Astrocyte (in vitro differentiated cells and primary cell): ENCODE measurements at regions not wholly inside any gene's neighbourhood (a gene's known extent, or its start where the extent isn't known, plus 50 kb on each side); places are given as distances from the start of the nearest gene placed in this dataset.

Experiments used
- DNase-seq: peaks from one replicate; pipeline ENCODE4 v3.0.0-alpha.2; 2010; ENCODE audit warnings: low read depth
- FAIRE-seq: peaks from 2 replicates; lab custom pipeline; 2011; peaks lifted over from hg19 to GRCh38; lab: Jason Lieb, UNC
- H2AFZ ChIP-seq: 2 replicates; pipeline ENCODE4 v1.6.0; 2012; ENCODE audit warnings: low read depth, low read length, inconsistent platforms
- H3K27ac ChIP-seq: 2 replicates; pipeline ENCODE4 v1.5.1; 2011; ENCODE audit warnings: low read depth, low read length, inconsistent platforms
- H3K27me3 ChIP-seq: 2 replicates; pipeline ENCODE4 v1.6.0; 2011; ENCODE audit warnings: low read length, inconsistent platforms; ENCODE audit not compliant: insufficient read depth
- H3K36me3 ChIP-seq: 2 replicates; pipeline ENCODE4 v1.5.1; 2011; ENCODE audit warnings: low read length, inconsistent platforms; ENCODE audit not compliant: insufficient read depth
- H3K4me1 ChIP-seq: 2 replicates; pipeline ENCODE4 v1.5.1; 2011; ENCODE audit warnings: low read length, inconsistent platforms; ENCODE audit not compliant: insufficient read depth
- H3K4me2 ChIP-seq: 2 replicates; pipeline ENCODE4 v1.6.0; 2012; ENCODE audit warnings: low read length, inconsistent platforms
- H3K4me3 ChIP-seq: 2 replicates; pipeline ENCODE4 v1.5.1; 2011; ENCODE audit warnings: low read depth, mild to moderate bottlenecking, low read length, inconsistent platforms; ENCODE audit not compliant: insufficient read depth
- H3K79me2 ChIP-seq: 2 replicates; pipeline ENCODE4 v1.6.0; 2012; ENCODE audit warnings: mild to moderate bottlenecking, low read length, inconsistent platforms; ENCODE audit not compliant: insufficient read depth
- H3K9ac ChIP-seq: 2 replicates; pipeline ENCODE4 v1.6.0; 2012; ENCODE audit warnings: mild to moderate bottlenecking, low read length, inconsistent platforms
- H3K9me3 ChIP-seq: 2 replicates; pipeline ENCODE4 v1.5.1; 2012; ENCODE audit warnings: low read depth, mild to moderate bottlenecking, low read length, inconsistent platforms; ENCODE audit not compliant: insufficient read depth
- H4K20me1 ChIP-seq: 2 replicates; pipeline ENCODE4 v1.6.0; 2012; ENCODE audit warnings: low read length, inconsistent platforms; ENCODE audit not compliant: insufficient read depth
- H3K27ac Mint-ChIP-seq: one replicate; pipeline ENCODE4 v1.8.0; 2021; ENCODE audit warnings: mild to moderate bottlenecking, mixed read lengths; ENCODE audit not compliant: unreplicated experiment
- H3K27me3 Mint-ChIP-seq: one replicate; pipeline ENCODE4 v1.8.0; 2021; ENCODE audit warnings: low read depth, mixed read lengths; ENCODE audit not compliant: unreplicated experiment
- H3K36me3 Mint-ChIP-seq: one replicate; pipeline ENCODE4 v1.8.0; 2021; ENCODE audit warnings: low read depth, mixed read lengths; ENCODE audit not compliant: unreplicated experiment
- H3K4me1 Mint-ChIP-seq: one replicate; pipeline ENCODE4 v1.8.0; 2021; ENCODE audit warnings: low read depth, mixed read lengths; ENCODE audit not compliant: unreplicated experiment
- H3K4me3 Mint-ChIP-seq: one replicate; pipeline ENCODE4 v1.8.0; 2021; ENCODE audit warnings: mild to moderate bottlenecking, moderate library complexity, mixed read lengths; ENCODE audit not compliant: unreplicated experiment
- H3K9me3 Mint-ChIP-seq: one replicate; pipeline ENCODE4 v1.8.0; 2021; ENCODE audit warnings: mild to moderate bottlenecking, mixed read lengths; ENCODE audit not compliant: unreplicated experiment
- EZH2 ChIP-seq: IDR thresholded peaks from 2 replicates; pipeline ENCODE4 v1.6.1; 2012; ENCODE audit warnings: mild to moderate bottlenecking, low read length, inconsistent platforms; ENCODE audit not compliant: insufficient read depth
- TF ChIP-seq, protein P1 (sequence below): IDR thresholded peaks from 2 replicates; pipeline ENCODE4 v1.5.1; 2011; ENCODE audit warnings: low read depth, mild to moderate bottlenecking, inconsistent platforms, low read length, moderate library complexity; ENCODE audit not compliant: insufficient read depth

DNA sequence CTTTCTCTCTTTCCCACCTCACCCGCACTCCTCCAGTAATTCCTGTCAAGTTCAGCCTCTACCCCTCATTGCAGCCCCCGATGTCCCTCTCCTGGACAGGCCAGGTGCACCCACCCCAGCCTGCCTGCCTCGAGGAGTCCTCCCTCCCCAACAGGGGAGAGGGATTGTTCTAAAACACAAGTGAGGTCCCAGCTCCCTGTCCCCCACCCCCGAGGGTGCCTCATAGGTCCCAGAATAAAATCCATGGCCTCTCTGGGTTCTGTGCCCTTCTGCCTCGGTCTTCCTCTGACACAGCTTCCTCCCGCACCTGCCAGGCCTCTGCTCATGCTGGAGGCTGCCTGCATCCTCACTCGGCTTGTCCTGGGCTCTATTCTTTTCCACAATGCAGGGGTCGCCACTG lies 720.1 kb downstream of the BRD1 start:
- no peak overlapping the region for H3K27ac ChIP-seq
- no peaks in the 10 kb centered on the region for H3K36me3 ChIP-seq
- no peak for FAIRE-seq
- no peak overlapping the region for H3K9ac ChIP-seq
- H4K20me1 ChIP-seq: no peaks in the 10 kb centered on the region
- H3K9me3 ChIP-seq: peaks cover 3% of the 10 kb centered on the region
- no peaks in the 10 kb centered on the region for H3K27me3 ChIP-seq
- peaks cover 64% of the 10 kb centered on the region for H3K27me3 Mint-ChIP-seq
- no peak overlapping the region for H3K4me2 ChIP-seq
- H3K79me2 ChIP-seq: no peaks in the 10 kb centered on the region
- no peaks in the 10 kb centered on the region for H3K36me3 Mint-ChIP-seq
- H3K4me3 Mint-ChIP-seq: no peak overlapping the region
- no peak for DNase-seq
- no peak overlapping the region for H2AFZ ChIP-seq
- H3K4me1 Mint-ChIP-seq: no peaks in the 10 kb centered on the region
- no peak overlapping the region for H3K27ac Mint-ChIP-seq
- H3K4me1 ChIP-seq: no peaks in the 10 kb centered on the region
- no peak overlapping the region for H3K4me3 ChIP-seq
- TF ChIP-seq, protein P1, sequence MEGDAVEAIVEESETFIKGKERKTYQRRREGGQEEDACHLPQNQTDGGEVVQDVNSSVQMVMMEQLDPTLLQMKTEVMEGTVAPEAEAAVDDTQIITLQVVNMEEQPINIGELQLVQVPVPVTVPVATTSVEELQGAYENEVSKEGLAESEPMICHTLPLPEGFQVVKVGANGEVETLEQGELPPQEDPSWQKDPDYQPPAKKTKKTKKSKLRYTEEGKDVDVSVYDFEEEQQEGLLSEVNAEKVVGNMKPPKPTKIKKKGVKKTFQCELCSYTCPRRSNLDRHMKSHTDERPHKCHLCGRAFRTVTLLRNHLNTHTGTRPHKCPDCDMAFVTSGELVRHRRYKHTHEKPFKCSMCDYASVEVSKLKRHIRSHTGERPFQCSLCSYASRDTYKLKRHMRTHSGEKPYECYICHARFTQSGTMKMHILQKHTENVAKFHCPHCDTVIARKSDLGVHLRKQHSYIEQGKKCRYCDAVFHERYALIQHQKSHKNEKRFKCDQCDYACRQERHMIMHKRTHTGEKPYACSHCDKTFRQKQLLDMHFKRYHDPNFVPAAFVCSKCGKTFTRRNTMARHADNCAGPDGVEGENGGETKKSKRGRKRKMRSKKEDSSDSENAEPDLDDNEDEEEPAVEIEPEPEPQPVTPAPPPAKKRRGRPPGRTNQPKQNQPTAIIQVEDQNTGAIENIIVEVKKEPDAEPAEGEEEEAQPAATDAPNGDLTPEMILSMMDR: no peak
- no peak for TF ChIP-seq EZH2
- no peaks in the 10 kb centered on the region for H3K9me3 Mint-ChIP-seq

DNA sequence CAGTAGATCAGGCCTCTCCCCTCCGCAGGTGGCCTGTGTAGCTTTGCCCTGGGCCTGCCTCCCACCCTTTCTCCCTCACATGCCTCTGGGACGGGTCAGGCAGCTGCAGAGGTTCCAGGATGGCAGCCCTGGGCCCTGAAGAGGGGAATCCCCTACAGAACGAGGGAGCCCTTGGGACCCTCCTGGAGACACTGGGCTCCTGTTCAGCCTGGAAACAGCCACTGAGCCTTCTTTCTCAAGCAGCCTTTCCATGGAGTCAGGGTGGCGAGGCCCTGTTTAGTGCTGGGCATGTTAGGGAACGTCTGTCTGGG lies 720.9 kb downstream of the BRD1 start:
- FAIRE-seq (no peak), DNase-seq (no peak)
- Histone ChIP-seq H2AFZ (no peak overlapping the region), H3K79me2 (no peaks in the 10 kb centered on the region), H3K9me3 (peaks cover 3% of the 10 kb centered on the region), H4K20me1 (no peaks in the 10 kb centered on the region), H3K27ac (no peak overlapping the region), H3K9ac (no peak overlapping the region), H3K36me3 (no peaks in the 10 kb centered on the region), H3K27me3 (no peaks in the 10 kb centered on the region), H3K4me1 (no peaks in the 10 kb centered on the region), H3K4me3 (no peak overlapping the region), H3K4me2 (no peak overlapping the region)
- H3K9me3 Mint-ChIP-seq: no peaks in the 10 kb centered on the region
- H3K4me1 Mint-ChIP-seq: no peaks in the 10 kb centered on the region
- no peaks in the 10 kb centered on the region for H3K36me3 Mint-ChIP-seq
- H3K4me3 Mint-ChIP-seq: no peak overlapping the region
- TF ChIP-seq, protein P1: no peak
- H3K27me3 Mint-ChIP-seq: peaks cover 59% of the 10 kb centered on the region
- no peak overlapping the region for H3K27ac Mint-ChIP-seq

DNA sequence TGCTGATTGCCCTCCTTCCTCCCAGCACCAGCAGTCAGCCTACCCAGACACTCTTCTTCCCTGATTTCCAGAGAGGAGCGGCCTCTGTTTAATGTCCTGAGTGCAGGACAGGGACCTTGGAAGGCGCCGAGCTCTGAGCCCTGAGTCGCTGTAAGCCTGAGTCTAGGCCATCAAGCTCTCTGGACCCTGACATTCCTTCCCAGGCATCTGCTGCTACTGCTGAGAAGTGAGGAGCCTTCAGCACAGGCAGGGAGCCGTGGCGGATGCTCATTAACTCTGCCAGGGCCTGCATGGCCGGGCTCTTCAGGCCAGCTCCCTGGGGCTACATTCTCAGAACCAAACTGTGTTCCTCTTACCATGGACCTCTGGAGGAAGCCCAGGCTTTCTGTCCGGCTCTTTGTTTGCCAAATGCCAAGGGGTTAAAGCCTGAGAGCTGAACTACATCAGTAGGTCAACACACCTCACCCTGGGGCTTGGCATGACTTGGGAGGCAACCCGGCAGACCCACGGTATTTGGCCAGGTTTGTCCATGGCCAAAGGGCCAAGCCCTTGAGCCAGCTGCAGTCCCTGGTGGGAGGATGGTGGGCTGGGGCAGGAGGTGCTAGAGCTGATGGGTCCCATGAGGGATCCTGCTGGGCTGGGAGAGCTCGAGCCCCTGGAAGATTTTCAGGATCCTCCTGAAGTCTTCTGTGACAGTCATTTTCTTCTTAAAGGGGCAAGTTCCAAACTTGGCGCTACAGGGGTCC lies 721.4 kb downstream of the BRD1 start:
- H3K36me3 ChIP-seq: no peaks in the 10 kb centered on the region
- no peaks in the 10 kb centered on the region for H3K36me3 Mint-ChIP-seq
- H3K9me3 Mint-ChIP-seq: no peaks in the 10 kb centered on the region
- no peak overlapping the region for H3K9ac ChIP-seq
- no peak overlapping the region for H2AFZ ChIP-seq
- H3K9me3 ChIP-seq: peaks cover 3% of the 10 kb centered on the region
- no peak overlapping the region for H3K27ac ChIP-seq
- FAIRE-seq: no peak
- peaks cover 59% of the 10 kb centered on the region for H3K27me3 Mint-ChIP-seq
- H3K4me1 ChIP-seq: no peaks in the 10 kb centered on the region
- no peak overlapping the region for H3K4me3 ChIP-seq
- H3K27ac Mint-ChIP-seq: no peak overlapping the region
- TF ChIP-seq, protein P1: no peak
- no peak for TF ChIP-seq EZH2
- H3K27me3 ChIP-seq: no peaks in the 10 kb centered on the region
- H3K4me1 Mint-ChIP-seq: no peaks in the 10 kb centered on the region
- no peak for DNase-seq
- H3K4me3 Mint-ChIP-seq: no peak overlapping the region
- no peak overlapping the region for H3K4me2 ChIP-seq
- H3K79me2 ChIP-seq: no peaks in the 10 kb centered on the region
- no peaks in the 10 kb centered on the region for H4K20me1 ChIP-seq
